ENCODE measurements at regions not wholly inside any gene's neighbourhood (a gene's known extent, or its start where the extent isn't known, plus 50 kb on each side); places are given as distances from the start of the nearest gene placed in this dataset.

- no peaks in the 10 kb centered on the region for H3K4me1 ChIP-seq (ENCODE audit: control insufficient read depth in 1 of 2, low read depth in 2 of 2)
- H3K4me3 ChIP-seq = no peak overlapping the region
- H3K27me3 ChIP-seq (replicated peaks; ENCODE audit: insufficient read depth) = no peaks in the 10 kb centered on the region
- no peak for TF ChIP-seq CTCF (IDR thresholded peaks at IDR 0.05)
- H3K36me3 ChIP-seq = no peaks in the 10 kb centered on the region
- no peak for DNase-seq (ENCODE audit: low spot score)
- no peak for ATAC-seq (ENCODE audit: insufficient number of reproducible peaks, low FRiP score, low read depth)
- no peaks in the 10 kb centered on the region for H3K9me3 ChIP-seq
- H3K27ac ChIP-seq = no peak overlapping the region
These were observed 94.4 kb downstream of the INHBA start for GRCh38 chr7:41608447-41608846.

- TF ChIP-seq CTCF (IDR thresholded peaks at IDR 0.05) = no peak
- H3K4me3 ChIP-seq = no peak overlapping the region
These were observed 98.9 kb downstream of the INHBA start for GRCh38 chr7:41603985-41604384.

GRCh38 chr7:41599760-41600159 lies 103.1 kb downstream of the INHBA start:
- Histone ChIP-seq H3K27ac (no peak overlapping the region), H3K9me3 (peaks cover 9% of the 10 kb centered on the region), H3K36me3 (no peaks in the 10 kb centered on the region), H3K27me3 (replicated peaks; ENCODE audit: insufficient read depth) (no peaks in the 10 kb centered on the region), H3K4me1 (ENCODE audit: control insufficient read depth in 1 of 2, low read depth in 2 of 2) (no peaks in the 10 kb centered on the region), H3K4me3 (no peak overlapping the region)
- DNase-seq (ENCODE audit: low spot score) = no peak
- TF ChIP-seq CTCF (IDR thresholded peaks at IDR 0.05) = no peak
- ATAC-seq (ENCODE audit: insufficient number of reproducible peaks, low FRiP score, low read depth) = no peak

More at GRCh38 chr7:41603985-41604384, 98.9 kb downstream of the INHBA start:
- H3K9me3 ChIP-seq = no peaks in the 10 kb centered on the region
- H3K4me1 ChIP-seq (ENCODE audit: control insufficient read depth in 1 of 2, low read depth in 2 of 2) = no peaks in the 10 kb centered on the region
- H3K27ac ChIP-seq = no peak overlapping the region
- no peaks in the 10 kb centered on the region for H3K27me3 ChIP-seq (replicated peaks; ENCODE audit: insufficient read depth)
- no peak for ATAC-seq (ENCODE audit: insufficient number of reproducible peaks, low FRiP score, low read depth)
- no peak for DNase-seq (ENCODE audit: low spot score)
- no peaks in the 10 kb centered on the region for H3K36me3 ChIP-seq

- no peak overlapping the region for H3K4me3 ChIP-seq
These were observed 110.1 kb downstream of the INHBA start for GRCh38 chr7:41592794-41593193.

GRCh38 chr7:41592236-41592635 lies 110.7 kb downstream of the INHBA start:
- DNase-seq (ENCODE audit: low spot score) (no peak), ATAC-seq (ENCODE audit: insufficient number of reproducible peaks, low FRiP score, low read depth) (no peak)
- H3K36me3 ChIP-seq = no peaks in the 10 kb centered on the region
- no peaks in the 10 kb centered on the region for H3K27me3 ChIP-seq (replicated peaks; ENCODE audit: insufficient read depth)
- H3K4me1 ChIP-seq (ENCODE audit: control insufficient read depth in 1 of 2, low read depth in 2 of 2) = no peaks in the 10 kb centered on the region
- no peak overlapping the region for H3K27ac ChIP-seq
- peaks cover 9% of the 10 kb centered on the region for H3K9me3 ChIP-seq
- H3K4me3 ChIP-seq = no peak overlapping the region
- no peak for TF ChIP-seq CTCF (IDR thresholded peaks at IDR 0.05)

More at GRCh38 chr7:41592794-41593193, 110.1 kb downstream of the INHBA start:
- TF ChIP-seq CTCF (IDR thresholded peaks at IDR 0.05) = no peak
- H3K9me3 ChIP-seq = peaks cover 9% of the 10 kb centered on the region
- H3K4me1 ChIP-seq (ENCODE audit: control insufficient read depth in 1 of 2, low read depth in 2 of 2) = no peaks in the 10 kb centered on the region
- H3K27me3 ChIP-seq (replicated peaks; ENCODE audit: insufficient read depth) = no peaks in the 10 kb centered on the region
- ATAC-seq (ENCODE audit: insufficient number of reproducible peaks, low FRiP score, low read depth) (no peak), DNase-seq (ENCODE audit: low spot score) (no peak)
- no peak overlapping the region for H3K27ac ChIP-seq
- H3K36me3 ChIP-seq = no peaks in the 10 kb centered on the region
